WTC11 (cell line): ENCODE measurements at regions not wholly inside any gene's neighbourhood (a gene's known extent, or its start where the extent isn't known, plus 50 kb on each side); places are given as distances from the start of the nearest gene placed in this dataset.

ENCODE experiments used
- ATAC-seq: fragments of 200-7000 bp; cut with Tn5 transposase; 2 replicates; pipeline ENCODE4 v1.10.0; 2021; ENCODE audit warnings: mild to moderate bottlenecking, moderate library complexity
- CTCF ChIA-PET: fragments of 300-600 bp; sonication (Branson Sonifier 250); formaldehyde crosslinking; loops from one replicate; lab custom pipeline; 2021; ENCODE audit warnings: antibody characterized with exemption; lab: Charles Lee
- POLR2A ChIA-PET: fragments of 350-600 bp; sonication (Branson Sonifier 250); formaldehyde crosslinking; loops from one replicate; lab custom pipeline; 2021; ENCODE audit warnings: antibody characterized with exemption; lab: Charles Lee
- DNase-seq: peaks from one replicate; pipeline ENCODE4 v3.0.0; 2021; ENCODE audit warnings: low spot score
- H3K27ac Mint-ChIP-seq: 2 replicates; pipeline ENCODE4 v1.8.0; 2021; ENCODE audit warnings: mixed read lengths
- H3K27me3 Mint-ChIP-seq: 2 replicates; pipeline ENCODE4 v1.8.0; 2021; ENCODE audit warnings: low read depth, mild to moderate bottlenecking, moderate library complexity, mixed read lengths
- H3K36me3 Mint-ChIP-seq: 2 replicates; pipeline ENCODE4 v1.8.0; 2021; ENCODE audit warnings: mixed read lengths
- H3K4me1 Mint-ChIP-seq: 2 replicates; pipeline ENCODE4 v1.8.0; 2022; ENCODE audit warnings: mixed read lengths
- H3K4me3 Mint-ChIP-seq: 2 replicates; pipeline ENCODE4 v1.8.0; 2021; ENCODE audit warnings: mild to moderate bottlenecking, moderate library complexity, mixed read lengths
- H3K9me3 Mint-ChIP-seq: 2 replicates; pipeline ENCODE4 v1.8.0; 2021; ENCODE audit warnings: mixed read lengths
- ATF3 ChIP-seq: sonication (generic); formaldehyde crosslinking; conservative IDR thresholded peaks from 2 replicates; pipeline ENCODE4 v1.8.1; 2022; ENCODE audit warnings: mild to moderate bottlenecking, missing genetic modification reagents
- FOXP1 ChIP-seq: sonication (generic); formaldehyde crosslinking; IDR thresholded peaks from 2 replicates; pipeline ENCODE4 v1.8.0; 2022; ENCODE audit warnings: missing genetic modification reagents, mild to moderate bottlenecking, moderate library complexity, borderline replicate concordance
- GABPB1 ChIP-seq: sonication (generic); formaldehyde crosslinking; IDR thresholded peaks from 2 replicates; pipeline ENCODE4 v1.8.1; 2023; ENCODE audit warnings: mild to moderate bottlenecking, missing genetic modification reagents
- GRHL2 ChIP-seq: fragments of 250-450 bp; sonication (Bioruptor Pico); IDR thresholded peaks from 2 replicates; pipeline ENCODE4 v1.8.0; 2022; ENCODE audit warnings: mild to moderate bottlenecking, moderate library complexity; ENCODE audit not compliant: insufficient replicate concordance, severe bottlenecking
- GTF2I ChIP-seq: fragments of 250-450 bp; sonication (Bioruptor Pico); conservative IDR thresholded peaks from 2 replicates; pipeline ENCODE4 v1.4.0; 2021; ENCODE audit warnings: mild to moderate bottlenecking
- JUN ChIP-seq: sonication (generic); formaldehyde crosslinking; IDR thresholded peaks from 2 replicates; pipeline ENCODE4 v1.8.0; 2023; ENCODE audit warnings: mild to moderate bottlenecking, missing genetic modification reagents
- STAT6 ChIP-seq: sonication (generic); formaldehyde crosslinking; conservative IDR thresholded peaks from 2 replicates; pipeline ENCODE4 v1.8.1; 2023; ENCODE audit warnings: mild to moderate bottlenecking, low read depth, missing genetic modification reagents, moderate library complexity
- ZNF396 ChIP-seq: fragments of 250-450 bp; sonication (Bioruptor Pico); IDR thresholded peaks from 2 replicates; pipeline ENCODE4 v1.8.0; 2021; ENCODE audit warnings: mild to moderate bottlenecking, moderate library complexity, borderline replicate concordance
- ZNF512 ChIP-seq: sonication (generic); formaldehyde crosslinking; IDR thresholded peaks from 2 replicates; pipeline ENCODE4 v1.8.1; 2022; ENCODE audit warnings: missing genetic modification reagents, borderline replicate concordance
- ZNF532 ChIP-seq: fragments of 250-450 bp; sonication (Bioruptor Pico); IDR thresholded peaks from 2 replicates; pipeline ENCODE4 v1.9.0; 2021; ENCODE audit warnings: mild to moderate bottlenecking, borderline replicate concordance
- TF ChIP-seq, protein P1 (sequence below): sonication (generic); formaldehyde crosslinking; IDR thresholded peaks from 2 replicates; pipeline ENCODE4 v1.8.1; 2023; ENCODE audit warnings: mild to moderate bottlenecking, missing genetic modification reagents
- TF ChIP-seq, protein P2 (sequence below): fragments of 250-450 bp; sonication (Bioruptor Pico); IDR thresholded peaks from 2 replicates; pipeline ENCODE4 v1.9.0; 2021; ENCODE audit warnings: mild to moderate bottlenecking
- TF ChIP-seq, protein P3 (sequence below): fragments of 250-450 bp; sonication (Bioruptor Pico); conservative IDR thresholded peaks from 2 replicates; pipeline ENCODE4 v1.9.0; 2021; ENCODE audit warnings: mild to moderate bottlenecking

DNA sequence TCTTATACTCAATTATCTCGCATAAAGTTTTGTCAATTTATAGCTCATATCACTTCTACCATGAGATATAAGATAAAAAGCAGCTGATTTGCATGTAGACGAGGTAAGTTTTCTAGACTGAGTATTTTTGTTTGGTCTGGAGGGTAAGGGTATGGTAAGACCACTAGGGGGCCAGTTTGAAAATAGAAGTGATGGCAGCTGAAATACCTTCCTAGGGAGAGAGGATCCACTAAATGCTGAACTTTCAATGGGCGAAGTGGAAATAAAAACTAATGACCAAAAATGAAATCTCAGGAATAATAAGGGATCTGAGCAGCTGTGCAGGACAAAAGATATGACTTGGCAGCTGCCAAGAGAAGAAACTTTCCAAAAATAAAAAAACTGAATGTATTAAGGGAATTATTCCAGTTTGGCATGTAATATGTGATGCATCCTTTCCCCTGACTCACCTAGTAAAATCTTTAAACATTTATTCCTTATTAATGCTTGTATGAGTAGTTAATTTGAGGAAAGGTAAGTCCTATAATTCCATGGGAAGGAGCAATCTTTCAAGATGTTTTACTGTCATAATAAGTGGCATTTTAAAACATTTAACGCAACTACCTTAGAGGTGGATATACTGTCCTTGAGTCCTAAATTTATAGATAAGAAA, 754.5 kb downstream of the C12orf50 start (continued):
- TF ChIP-seq ZNF532 (CRISPR knock-in tag) (no peak), GTF2I (CRISPR knock-in tag) (no peak), FOXP1 (CRISPR knock-in tag) (no peak)

DNA sequence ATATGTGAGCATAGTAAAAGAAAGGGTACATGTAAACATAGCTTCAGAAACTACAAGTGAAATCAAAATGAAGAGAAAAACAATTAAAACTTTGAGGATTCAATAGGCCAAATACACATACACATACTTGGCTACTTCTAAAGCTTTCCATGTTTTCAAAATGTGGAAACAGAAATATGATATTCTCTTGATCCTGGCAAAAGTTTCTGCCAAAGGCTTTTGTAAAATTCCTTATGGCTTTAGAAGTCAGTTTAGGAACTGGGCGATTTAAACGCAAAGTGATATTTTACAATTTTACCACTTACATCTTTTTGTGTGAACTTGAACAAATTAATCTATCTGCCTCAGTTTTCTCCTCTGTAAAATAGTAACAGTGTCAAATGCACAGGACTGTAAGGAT, 756.4 kb downstream of the C12orf50 start:
- CTCF ChIA-PET, result no interaction called here
- no peak overlapping the region for H3K4me3 Mint-ChIP-seq

More for the DNA sequence above, 756.4 kb downstream of the C12orf50 start:
- H3K27ac Mint-ChIP-seq, result no peak overlapping the region
- TF ChIP-seq STAT6 (CRISPR knock-in tag) (no peak), JUN (CRISPR knock-in tag) (no peak), ZNF512 (CRISPR knock-in tag) (no peak), GABPB1 (CRISPR knock-in tag) (no peak), ZNF396 (CRISPR knock-in tag) (no peak), ATF3 (CRISPR knock-in tag) (no peak), GRHL2 (CRISPR knock-in tag) (no peak)
- TF ChIP-seq, protein P1, sequence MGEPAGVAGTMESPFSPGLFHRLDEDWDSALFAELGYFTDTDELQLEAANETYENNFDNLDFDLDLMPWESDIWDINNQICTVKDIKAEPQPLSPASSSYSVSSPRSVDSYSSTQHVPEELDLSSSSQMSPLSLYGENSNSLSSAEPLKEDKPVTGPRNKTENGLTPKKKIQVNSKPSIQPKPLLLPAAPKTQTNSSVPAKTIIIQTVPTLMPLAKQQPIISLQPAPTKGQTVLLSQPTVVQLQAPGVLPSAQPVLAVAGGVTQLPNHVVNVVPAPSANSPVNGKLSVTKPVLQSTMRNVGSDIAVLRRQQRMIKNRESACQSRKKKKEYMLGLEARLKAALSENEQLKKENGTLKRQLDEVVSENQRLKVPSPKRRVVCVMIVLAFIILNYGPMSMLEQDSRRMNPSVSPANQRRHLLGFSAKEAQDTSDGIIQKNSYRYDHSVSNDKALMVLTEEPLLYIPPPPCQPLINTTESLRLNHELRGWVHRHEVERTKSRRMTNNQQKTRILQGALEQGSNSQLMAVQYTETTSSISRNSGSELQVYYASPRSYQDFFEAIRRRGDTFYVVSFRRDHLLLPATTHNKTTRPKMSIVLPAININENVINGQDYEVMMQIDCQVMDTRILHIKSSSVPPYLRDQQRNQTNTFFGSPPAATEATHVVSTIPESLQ (CRISPR knock-in tag), result no peak
- TF ChIP-seq, protein P2, sequence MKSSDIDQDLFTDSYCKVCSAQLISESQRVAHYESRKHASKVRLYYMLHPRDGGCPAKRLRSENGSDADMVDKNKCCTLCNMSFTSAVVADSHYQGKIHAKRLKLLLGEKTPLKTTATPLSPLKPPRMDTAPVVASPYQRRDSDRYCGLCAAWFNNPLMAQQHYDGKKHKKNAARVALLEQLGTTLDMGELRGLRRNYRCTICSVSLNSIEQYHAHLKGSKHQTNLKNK (CRISPR knock-in tag), result no peak
- TF ChIP-seq, protein P3, sequence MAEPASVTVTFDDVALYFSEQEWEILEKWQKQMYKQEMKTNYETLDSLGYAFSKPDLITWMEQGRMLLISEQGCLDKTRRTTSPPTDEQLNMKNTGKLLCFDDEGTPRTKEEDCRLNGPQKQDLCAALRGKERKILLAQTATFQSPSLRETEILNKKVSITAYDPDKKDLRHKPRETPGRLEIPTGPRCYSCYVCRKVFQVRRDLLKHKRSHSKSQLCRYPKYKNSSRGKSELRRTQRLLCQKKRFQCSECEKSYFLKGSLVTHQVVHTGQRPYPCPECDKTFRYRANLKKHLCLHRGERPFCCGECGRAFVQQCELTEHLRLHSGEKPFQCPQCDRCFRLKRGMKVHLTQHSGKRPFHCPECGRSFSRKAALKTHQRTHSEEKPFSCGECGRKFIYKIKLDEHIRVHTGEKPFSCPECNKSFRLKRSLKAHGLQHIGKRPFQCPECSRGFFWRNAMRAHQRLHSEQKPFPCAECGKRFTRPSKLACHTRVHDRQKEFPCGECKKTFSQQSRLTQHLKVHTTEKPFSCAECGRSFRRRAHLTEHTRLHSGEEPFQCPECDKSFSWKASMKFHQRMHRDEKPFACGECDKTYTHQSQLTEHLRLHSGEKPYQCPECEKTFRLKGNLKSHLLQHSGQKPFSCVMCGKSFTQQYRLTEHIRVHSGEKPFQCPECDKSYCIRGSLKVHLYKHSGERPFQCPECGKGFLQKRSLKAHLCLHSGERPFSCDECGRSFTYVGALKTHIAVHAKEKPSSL (CRISPR knock-in tag), result no peak
- H3K27me3 Mint-ChIP-seq, result no peaks in the 10 kb centered on the region
- no peaks in the 10 kb centered on the region for H3K4me1 Mint-ChIP-seq
- no peaks in the 10 kb centered on the region for H3K36me3 Mint-ChIP-seq
- POLR2A ChIA-PET, result no interaction called here
- no peaks in the 10 kb centered on the region for H3K9me3 Mint-ChIP-seq
- ATAC-seq (no peak), DNase-seq (no peak)
